Choroid plexus epithelial cell (primary cell): ENCODE measurements at regions not wholly inside any gene's neighbourhood (a gene's known extent, or its start where the extent isn't known, plus 50 kb on each side); places are given as distances from the start of the nearest gene placed in this dataset.
A peak's percentile ranks its signal among the peaks of the same experiment; 100 is the strongest.

ENCODE experiments used
- DNase-seq: peaks from one replicate; pipeline ENCODE4 v3.0.0-alpha.2; 2010; ENCODE audit warnings: low read depth
- H3K4me3 ChIP-seq: 2 replicates; pipeline ENCODE4 v1.5.1; 2011; ENCODE audit warnings: low read depth, mild to moderate bottlenecking, control low read depth, low read length, moderate library complexity
- TF ChIP-seq, protein P1 (sequence below): conservative IDR thresholded peaks from 2 replicates; pipeline ENCODE4 v1.5.1; 2011; ENCODE audit warnings: low read depth, mild to moderate bottlenecking, control low read depth, inconsistent platforms, low read length, moderate library complexity

GRCh38 chr13:99834246-99834645 lies 137.3 kb downstream of the ZIC5 start:
- DNase-seq, result no peak
- H3K4me3 ChIP-seq, result no peak overlapping the region
- TF ChIP-seq, protein P1, sequence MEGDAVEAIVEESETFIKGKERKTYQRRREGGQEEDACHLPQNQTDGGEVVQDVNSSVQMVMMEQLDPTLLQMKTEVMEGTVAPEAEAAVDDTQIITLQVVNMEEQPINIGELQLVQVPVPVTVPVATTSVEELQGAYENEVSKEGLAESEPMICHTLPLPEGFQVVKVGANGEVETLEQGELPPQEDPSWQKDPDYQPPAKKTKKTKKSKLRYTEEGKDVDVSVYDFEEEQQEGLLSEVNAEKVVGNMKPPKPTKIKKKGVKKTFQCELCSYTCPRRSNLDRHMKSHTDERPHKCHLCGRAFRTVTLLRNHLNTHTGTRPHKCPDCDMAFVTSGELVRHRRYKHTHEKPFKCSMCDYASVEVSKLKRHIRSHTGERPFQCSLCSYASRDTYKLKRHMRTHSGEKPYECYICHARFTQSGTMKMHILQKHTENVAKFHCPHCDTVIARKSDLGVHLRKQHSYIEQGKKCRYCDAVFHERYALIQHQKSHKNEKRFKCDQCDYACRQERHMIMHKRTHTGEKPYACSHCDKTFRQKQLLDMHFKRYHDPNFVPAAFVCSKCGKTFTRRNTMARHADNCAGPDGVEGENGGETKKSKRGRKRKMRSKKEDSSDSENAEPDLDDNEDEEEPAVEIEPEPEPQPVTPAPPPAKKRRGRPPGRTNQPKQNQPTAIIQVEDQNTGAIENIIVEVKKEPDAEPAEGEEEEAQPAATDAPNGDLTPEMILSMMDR, result no peak

GRCh38 chr13:99832347-99832746 lies 139.2 kb downstream of the ZIC5 start:
- no peak overlapping the region for H3K4me3 ChIP-seq
- DNase-seq, result no peak
- TF ChIP-seq, protein P1, result no peak

- H3K4me3 ChIP-seq, result no peak overlapping the region
- TF ChIP-seq, protein P1, result peak; percentile 24
- DNase-seq, result peak; percentile 4
Measured at GRCh38 chr13:99830931-99831330, 140.6 kb downstream of the ZIC5 start.

DNA sequence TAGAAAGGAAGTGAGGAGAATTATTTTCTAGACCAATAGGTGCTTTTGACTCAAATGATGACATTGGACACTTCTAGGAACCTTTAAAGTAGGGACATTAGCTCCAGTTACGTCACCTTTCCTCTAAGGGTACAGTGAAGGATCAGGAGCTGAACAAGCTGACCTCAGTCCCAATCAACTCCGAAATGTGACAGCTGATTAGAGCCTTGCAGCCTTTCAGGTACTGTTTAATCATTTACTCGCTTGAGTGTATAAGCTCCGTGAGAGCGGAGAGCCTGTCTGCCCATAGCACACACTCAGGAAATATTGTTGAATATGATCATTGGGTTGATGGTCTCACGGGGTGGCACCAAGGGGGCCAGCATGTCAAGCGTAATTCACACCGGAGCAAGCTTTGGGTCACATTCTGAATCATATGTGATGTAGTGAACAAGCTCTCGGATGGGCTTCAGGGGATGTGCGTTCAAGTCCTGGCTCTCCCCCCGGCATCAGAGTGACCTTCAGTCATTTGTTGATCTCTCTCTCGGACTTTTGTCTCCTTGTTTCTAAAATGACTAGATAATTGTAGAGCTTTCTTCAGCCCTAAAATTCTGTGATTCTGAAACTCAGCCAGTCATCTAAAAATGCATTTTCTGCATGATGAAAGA lies 141.9 kb downstream of the ZIC5 start:
- no peak overlapping the region for H3K4me3 ChIP-seq
- TF ChIP-seq, protein P1, result no peak

GRCh38 chr13:99829161-99829560 lies 142.4 kb downstream of the ZIC5 start:
- TF ChIP-seq, protein P1, result no peak
- no peak overlapping the region for H3K4me3 ChIP-seq
- no peak for DNase-seq

More for the DNA sequence above, 141.9 kb downstream of the ZIC5 start:
- DNase-seq, result no peak

DNA sequence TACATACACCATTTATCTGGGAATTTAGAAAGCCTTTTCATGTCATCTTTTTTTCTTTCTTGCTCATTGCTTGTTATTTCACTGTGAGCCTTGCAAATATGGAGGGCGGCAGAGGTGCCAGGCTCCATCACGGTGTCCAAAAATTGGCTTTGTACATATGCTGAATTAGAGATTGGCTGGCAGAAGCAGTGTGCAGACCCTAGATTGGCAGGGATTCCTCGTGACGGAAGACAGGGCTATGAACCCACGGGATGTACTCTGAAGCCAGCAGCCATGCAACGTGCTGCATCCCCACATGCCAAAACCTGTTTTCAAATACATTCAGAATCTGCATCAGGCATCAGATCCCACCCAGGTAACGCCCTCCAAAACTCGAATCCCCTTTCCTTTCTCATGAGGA lies 142.8 kb downstream of the ZIC5 start:
- no peak for DNase-seq
- no peak overlapping the region for H3K4me3 ChIP-seq
- TF ChIP-seq, protein P1, result no peak

- H3K4me3 ChIP-seq, result no peak overlapping the region
- DNase-seq, result no peak
- TF ChIP-seq, protein P1, result no peak
Measured at GRCh38 chr13:99828123-99828522, 143.4 kb downstream of the ZIC5 start.
